GM12891 (cell line): ENCODE measurements at regions not wholly inside any gene's neighbourhood (a gene's known extent, or its start where the extent isn't known, plus 50 kb on each side); places are given as distances from the start of the nearest gene placed in this dataset.

Source experiments
- DNase-seq: peaks from one replicate; pipeline ENCODE4 v3.0.0; 2011; ENCODE audit warnings: low spot score; ENCODE audit not compliant: insufficient read length
- FAIRE-seq: peaks from 2 replicates; lab custom pipeline; 2011; peaks lifted over from hg19 to GRCh38; lab: Jason Lieb, UNC
- PAX5 ChIP-seq: IDR thresholded peaks from 2 replicates; pipeline ENCODE4 v1.6.1; 2011; ENCODE audit warnings: low read length, moderate library complexity, mild to moderate bottlenecking; ENCODE audit not compliant: insufficient read depth, severe bottlenecking
- POLR2A ChIP-seq: IDR thresholded peaks from 2 replicates; pipeline ENCODE4 v1.6.1; 2011; ENCODE audit warnings: low read depth, low read length, control low read depth
- POLR2AphosphoS5 ChIP-seq: IDR thresholded peaks from 2 replicates; pipeline ENCODE4 v1.6.1; 2011; ENCODE audit warnings: low read depth, low read length, control low read depth
- POU2F2 ChIP-seq: IDR thresholded peaks from 2 replicates; pipeline ENCODE4 v1.6.1; 2011; ENCODE audit warnings: low read depth, mild to moderate bottlenecking, control low read depth, low read length, moderate library complexity
- SPI1 ChIP-seq: IDR thresholded peaks from 2 replicates; pipeline ENCODE4 v1.6.1; 2011; ENCODE audit warnings: low read depth, low read length, control low read depth
- TAF1 ChIP-seq: IDR thresholded peaks from 2 replicates; pipeline ENCODE4 v1.6.1; 2011; ENCODE audit warnings: low read depth, low read length, control low read depth

GRCh38 chr1:103190766-103191165, 82.4 kb upstream of the COL11A1 start:
- no peak for DNase-seq
- TF ChIP-seq SPI1 (no peak), TAF1 (no peak), POU2F2 (no peak), PAX5 (no peak), POLR2AphosphoS5 (no peak), POLR2A (no peak)
- FAIRE-seq, result no peak

GRCh38 chr1:103187673-103188072, 79.4 kb upstream of the COL11A1 start:
- FAIRE-seq (no peak), DNase-seq (no peak)
- TF ChIP-seq POLR2A, result no peak
- TF ChIP-seq POU2F2, result no peak
- no peak for TF ChIP-seq TAF1
- no peak for TF ChIP-seq PAX5
- TF ChIP-seq POLR2AphosphoS5, result no peak
- TF ChIP-seq SPI1, result no peak

GRCh38 chr1:103180660-103181059, 72.3 kb upstream of the COL11A1 start:
- FAIRE-seq (no peak), DNase-seq (no peak)
- no peak for TF ChIP-seq PAX5
- no peak for TF ChIP-seq POLR2A
- TF ChIP-seq POLR2AphosphoS5, result no peak
- TF ChIP-seq SPI1, result no peak
- no peak for TF ChIP-seq TAF1
- no peak for TF ChIP-seq POU2F2

- FAIRE-seq, result no peak
- no peak for DNase-seq
- no peak for TF ChIP-seq SPI1
- TF ChIP-seq POU2F2, result no peak
- no peak for TF ChIP-seq POLR2AphosphoS5
- TF ChIP-seq TAF1, result no peak
- TF ChIP-seq PAX5, result no peak
- TF ChIP-seq POLR2A, result no peak
Measured at GRCh38 chr1:103177108-103177775, 68.9 kb upstream of the COL11A1 start.

GRCh38 chr1:103171041-103171590, 62.8 kb upstream of the COL11A1 start:
- DNase-seq (no peak), FAIRE-seq (no peak)
- no peak for TF ChIP-seq TAF1

- DNase-seq, result no peak
- TF ChIP-seq SPI1 (no peak), POU2F2 (no peak), POLR2AphosphoS5 (no peak), TAF1 (no peak), PAX5 (no peak), POLR2A (no peak)
- no peak for FAIRE-seq
Measured at GRCh38 chr1:103170609-103171008, 62.3 kb upstream of the COL11A1 start.

- DNase-seq, result no peak
- TF ChIP-seq TAF1, result no peak
- FAIRE-seq, result no peak
Measured at GRCh38 chr1:103162360-103162759, 54.0 kb upstream of the COL11A1 start.

- TF ChIP-seq POLR2AphosphoS5, result no peak
- TF ChIP-seq PAX5, result no peak
- no peak for TF ChIP-seq SPI1
- TF ChIP-seq POLR2A, result no peak
- TF ChIP-seq TAF1, result no peak
- TF ChIP-seq POU2F2, result no peak
- no peak for DNase-seq
- no peak for FAIRE-seq
Measured at GRCh38 chr1:103160281-103160680, 52.0 kb upstream of the COL11A1 start.
